LHCN-M2 (cell line): ENCODE measurements at regions not wholly inside any gene's neighbourhood (a gene's known extent, or its start where the extent isn't known, plus 50 kb on each side); places are given as distances from the start of the nearest gene placed in this dataset.

Experiments
- DNase-seq: peaks from one replicate; pipeline ENCODE4 v3.0.0-alpha.2; 2012; ENCODE audit warnings: low read depth

- no peak for DNase-seq
These were observed 184.2 kb downstream of the KCNA5 start for GRCh38 chr12:5227708-5228373.

DNA sequence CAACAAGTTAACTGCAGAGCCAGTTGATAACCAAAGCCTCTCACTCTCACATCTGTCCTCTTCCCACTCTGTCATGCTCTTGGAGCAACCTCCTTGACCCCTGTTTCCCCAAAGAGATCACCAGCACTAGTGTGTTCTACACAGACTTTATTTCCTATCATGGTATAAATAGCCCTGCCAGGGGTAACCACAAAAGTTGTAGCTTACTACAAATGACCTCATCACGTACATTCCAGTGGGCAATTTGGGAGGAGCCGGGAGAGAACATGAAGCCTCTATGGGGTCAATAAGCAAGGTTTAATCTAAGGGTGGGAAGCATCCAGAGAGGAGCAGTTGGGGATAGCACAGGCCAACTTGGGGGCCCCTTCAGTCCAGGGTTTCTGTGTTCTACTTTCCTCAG is 186.5 kb downstream of the KCNA5 start:
- peak; percentile 37 for DNase-seq

DNA sequence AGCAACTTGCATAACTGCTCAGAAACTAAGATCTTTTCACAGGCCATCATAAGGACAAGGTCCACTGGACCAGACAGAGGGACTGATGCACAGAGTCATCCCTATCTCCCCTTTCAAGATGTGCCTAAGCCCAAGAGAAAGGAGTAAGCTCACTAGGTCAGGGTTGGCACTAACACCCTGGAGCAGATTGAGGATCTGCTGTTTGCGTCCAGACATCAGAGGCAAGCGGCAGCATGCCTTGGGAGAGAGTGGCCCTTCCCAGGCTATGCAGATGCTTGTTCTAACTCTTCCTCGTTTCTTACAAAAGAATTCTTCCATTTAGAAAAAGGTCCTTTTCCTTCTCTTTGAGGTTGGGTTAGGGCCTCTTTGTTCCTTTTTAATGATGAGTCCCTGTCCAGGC is 187.2 kb downstream of the KCNA5 start:
- DNase-seq: no peak

- DNase-seq: no peak
These were observed 188.6 kb downstream of the KCNA5 start for GRCh38 chr12:5232291-5232690.

GRCh38 chr12:5232826-5233500 is 189.3 kb downstream of the KCNA5 start:
- DNase-seq: no peak

GRCh38 chr12:5236022-5236640 is 192.5 kb downstream of the KCNA5 start:
- no peak for DNase-seq

- DNase-seq: no peak
These were observed 189.5 kb upstream of the NTF3 start for GRCh38 chr12:5242440-5242839.

- no peak for DNase-seq
These were observed 188.9 kb upstream of the NTF3 start for GRCh38 chr12:5243014-5243413.

- no peak for DNase-seq
These were observed 187.4 kb upstream of the NTF3 start for GRCh38 chr12:5244513-5244972.

GRCh38 chr12:5246196-5246595 is 185.7 kb upstream of the NTF3 start:
- DNase-seq: no peak

GRCh38 chr12:5247144-5247543 is 184.8 kb upstream of the NTF3 start:
- DNase-seq: no peak

DNA sequence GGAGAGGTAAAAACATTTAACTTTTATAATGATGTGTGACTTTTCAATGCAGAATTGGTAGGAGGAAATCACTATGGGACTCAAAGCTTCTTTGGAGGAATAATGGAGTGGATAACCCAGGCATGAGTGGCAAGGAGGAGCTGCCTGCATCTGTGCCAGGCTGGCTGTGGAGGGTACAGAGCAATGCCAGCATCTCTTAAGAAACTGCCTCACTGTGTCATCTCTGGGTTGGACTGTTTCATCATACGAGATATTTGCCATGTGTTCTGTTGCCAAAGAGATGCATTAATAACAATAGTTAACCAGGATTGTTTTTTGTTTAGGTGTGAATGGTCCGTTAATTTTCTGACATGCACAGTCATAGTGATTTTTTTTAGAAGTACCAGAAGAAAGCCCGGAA is 183.7 kb upstream of the NTF3 start:
- DNase-seq: no peak

- DNase-seq: no peak
These were observed 182.8 kb upstream of the NTF3 start for GRCh38 chr12:5248999-5249526.

GRCh38 chr12:5251092-5251491 is 180.8 kb upstream of the NTF3 start:
- DNase-seq: no peak

- DNase-seq: no peak
These were observed 180.1 kb upstream of the NTF3 start for GRCh38 chr12:5251786-5252185.

GRCh38 chr12:5254703-5255102 is 177.2 kb upstream of the NTF3 start:
- DNase-seq: no peak

- DNase-seq: no peak
These were observed 174.0 kb upstream of the NTF3 start for GRCh38 chr12:5257763-5258495.

- peak; percentile 40 for DNase-seq
These were observed 173.4 kb upstream of the NTF3 start for GRCh38 chr12:5258498-5258897.

DNA sequence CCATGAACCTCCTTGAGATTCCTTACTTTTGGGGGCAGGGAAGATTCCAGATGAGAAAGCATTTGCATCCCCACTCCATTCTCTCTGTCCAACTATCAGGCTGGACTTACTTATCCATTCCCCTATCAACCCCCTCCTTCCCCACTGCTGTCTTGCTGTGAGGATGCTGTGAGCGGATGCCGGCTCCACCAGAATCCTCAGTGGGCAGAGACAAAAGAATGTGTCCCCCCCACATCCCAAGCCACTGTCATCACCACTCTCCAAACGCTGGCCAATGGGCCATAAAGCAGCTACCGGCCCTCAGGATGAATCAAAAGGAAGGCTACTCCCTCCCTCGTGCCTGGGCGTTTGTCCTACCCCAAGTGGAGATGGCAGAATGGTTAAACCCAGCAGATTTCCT is 173.0 kb upstream of the NTF3 start:
- DNase-seq: no peak

DNA sequence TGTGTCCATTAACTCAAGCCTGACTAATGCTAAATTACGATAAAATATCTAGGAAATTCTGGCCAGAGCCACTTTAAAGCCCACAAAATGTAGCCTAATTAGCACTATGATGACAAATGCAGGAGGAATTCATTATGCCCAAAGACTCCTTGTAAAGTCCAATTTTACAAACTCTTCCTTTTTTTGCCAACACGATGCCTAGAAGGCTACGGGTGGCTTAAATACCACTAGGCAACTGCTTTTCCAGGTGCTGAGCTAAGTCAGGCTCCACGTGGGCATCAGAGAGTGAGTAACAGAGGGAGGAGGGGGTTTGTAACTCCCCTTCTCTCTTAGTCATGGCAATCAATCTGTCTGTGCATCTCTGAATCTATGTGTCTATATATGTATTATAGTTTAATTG is 172.4 kb upstream of the NTF3 start:
- no peak for DNase-seq

- DNase-seq: no peak
These were observed 171.8 kb upstream of the NTF3 start for GRCh38 chr12:5260086-5260485.

DNA sequence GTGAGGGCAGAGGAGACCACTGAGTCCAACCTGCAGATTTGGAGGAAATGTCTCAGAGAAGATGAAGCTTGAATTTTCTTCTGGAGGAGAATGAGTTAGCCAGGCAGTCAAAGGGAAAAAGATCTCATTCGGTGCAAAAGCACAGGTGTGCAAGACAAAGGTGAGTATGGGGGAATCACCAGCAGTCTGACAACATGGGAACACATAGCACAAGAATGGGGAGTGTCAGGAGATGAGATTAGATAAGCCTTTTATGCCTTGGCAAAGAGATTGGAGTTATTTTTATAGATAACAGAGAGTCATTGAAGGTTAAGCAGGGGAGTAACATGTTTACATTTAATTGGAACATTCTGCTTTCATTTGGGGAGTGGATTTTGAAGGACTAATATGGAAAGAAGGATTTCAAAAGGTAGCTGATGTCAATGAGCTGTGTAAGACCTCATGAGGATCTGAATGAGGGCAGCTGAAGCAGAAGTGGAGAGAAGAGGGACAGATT is 171.3 kb upstream of the NTF3 start:
- DNase-seq: no peak
